NCI-H526 (cell line): ENCODE measurements at regions not wholly inside any gene's neighbourhood (a gene's known extent, or its start where the extent isn't known, plus 50 kb on each side); places are given as distances from the start of the nearest gene placed in this dataset.
"Not testable (repeated sequence)": the region's sequence is repeated elsewhere in the genome, so short reads cannot be mapped to it uniquely, and the experiment has no call there.

Experiments used
- DNase-seq, 2 experiments: peaks; one replicate each; lab custom pipeline; 2025; lab: John Stamatoyannopoulos, UW

DNA sequence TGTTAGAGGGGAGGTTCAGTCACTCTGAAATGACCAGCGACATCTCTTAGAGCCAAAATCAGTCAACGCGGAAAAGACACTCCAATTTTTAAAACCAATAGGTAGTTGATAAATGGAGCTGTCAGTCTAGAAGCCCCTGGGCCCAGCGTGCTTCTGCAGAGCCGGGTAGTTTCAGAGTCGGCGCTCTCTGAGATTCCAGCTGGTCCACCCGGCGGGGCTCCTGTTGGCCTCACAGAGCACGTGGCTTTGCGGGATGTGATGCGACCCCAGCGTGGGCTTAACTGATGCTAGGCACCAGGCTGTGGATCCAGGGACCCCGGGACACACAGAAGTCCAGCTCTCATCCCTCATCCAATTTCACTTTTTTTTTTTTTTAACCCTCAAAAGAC, 245.9 kb downstream of the BCL2L11 start:
- not testable (repeated sequence) for DNase-seq

DNA sequence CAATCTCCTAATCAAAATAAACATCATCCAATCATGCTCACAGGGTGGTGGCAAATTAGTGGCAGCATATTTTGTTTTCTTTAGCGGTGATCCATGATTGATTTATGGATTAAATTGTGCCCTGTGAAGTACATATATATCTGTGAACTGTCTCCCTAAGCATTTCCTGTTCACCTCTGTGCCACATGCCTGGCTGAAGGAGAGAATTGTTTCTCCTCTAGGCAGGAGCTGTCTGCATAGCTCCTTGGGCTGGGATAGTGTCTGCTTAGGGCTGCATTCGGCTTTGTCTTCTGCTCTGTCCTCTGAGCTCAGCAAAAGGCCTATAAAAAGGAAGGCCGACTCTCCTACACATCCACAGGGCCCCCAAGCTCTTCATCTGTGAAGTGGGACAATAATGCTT, 246.4 kb downstream of the BCL2L11 start:
- not testable (repeated sequence) for DNase-seq

DNA sequence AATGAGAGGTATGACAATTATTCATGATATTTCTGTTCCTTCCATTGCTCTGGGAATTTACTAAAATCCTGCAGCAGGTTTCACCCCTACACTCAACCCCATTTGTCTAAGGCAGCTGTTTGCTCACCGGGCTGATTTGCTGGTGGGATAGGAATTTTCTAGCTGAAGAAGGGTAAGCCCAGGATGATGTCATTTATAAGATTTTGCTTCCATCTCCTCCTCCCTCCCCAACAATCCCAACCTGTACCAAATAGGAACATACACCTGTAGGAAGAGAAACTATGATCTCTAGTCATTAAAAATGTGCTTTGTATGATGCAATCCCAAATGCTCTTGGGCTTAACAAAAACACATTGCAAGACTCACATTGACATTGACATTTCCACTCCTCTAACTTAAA, 247.2 kb downstream of the BCL2L11 start:
- not testable (repeated sequence) for DNase-seq

DNA sequence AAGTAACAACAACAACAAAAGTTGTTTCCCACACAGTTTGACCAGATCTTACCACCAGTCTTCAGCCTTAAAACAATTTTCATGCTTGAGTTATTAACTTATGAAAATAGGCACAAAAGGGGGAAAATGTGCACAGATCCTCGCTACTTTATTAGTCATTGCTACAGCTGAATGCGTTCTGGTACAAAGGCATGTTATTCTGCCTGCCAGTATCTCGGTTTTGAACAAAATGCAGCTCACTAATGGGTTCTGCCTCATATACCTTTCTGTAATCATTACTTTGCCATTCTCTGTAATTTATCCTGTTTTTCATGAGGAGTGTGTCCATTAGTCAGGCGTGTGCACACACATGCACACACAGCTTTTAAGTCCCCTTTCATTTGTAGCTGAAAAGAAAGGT, 247.6 kb downstream of the BCL2L11 start:
- not testable (repeated sequence) for DNase-seq

DNA sequence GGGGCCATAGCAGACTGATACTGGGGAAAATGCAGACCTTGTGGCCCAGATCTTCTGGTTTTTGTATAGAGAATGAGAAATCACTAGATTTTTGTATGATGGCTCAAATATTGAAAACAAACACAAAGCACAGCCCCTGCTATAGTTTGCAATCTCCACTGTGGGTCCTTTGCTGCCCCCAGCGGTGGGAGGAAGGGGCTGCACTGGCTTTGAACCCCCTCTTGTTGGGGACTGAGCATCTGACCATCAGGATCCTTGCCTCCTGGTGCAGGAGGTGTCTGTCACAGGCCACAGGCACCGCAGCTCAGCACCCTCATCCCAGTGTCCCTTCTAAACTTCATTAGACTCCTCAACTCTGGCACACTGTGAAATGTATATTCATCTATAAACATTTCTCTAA, 252.3 kb downstream of the BCL2L11 start:
- DNase-seq: not testable (repeated sequence)

DNA sequence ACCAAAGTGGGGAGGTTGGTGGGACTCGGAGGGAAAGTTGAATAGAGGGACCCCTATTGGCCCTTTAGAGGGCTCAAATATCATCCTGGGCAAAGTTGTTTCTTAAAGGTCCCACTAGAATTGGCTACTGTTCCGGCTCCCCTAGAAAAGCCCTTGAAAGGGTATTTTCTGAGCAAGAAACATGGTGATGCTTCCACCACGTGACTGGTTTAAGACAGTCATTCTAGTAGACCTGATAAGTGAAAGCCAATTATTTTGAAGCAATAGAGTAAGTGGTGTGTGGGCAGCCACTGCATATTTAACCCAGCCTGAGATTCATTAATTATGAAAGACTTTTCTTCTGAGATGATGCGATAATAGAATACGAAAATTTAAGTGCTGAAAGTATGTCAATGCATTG, 253.3 kb downstream of the BCL2L11 start:
- DNase-seq: not testable (repeated sequence)

DNA sequence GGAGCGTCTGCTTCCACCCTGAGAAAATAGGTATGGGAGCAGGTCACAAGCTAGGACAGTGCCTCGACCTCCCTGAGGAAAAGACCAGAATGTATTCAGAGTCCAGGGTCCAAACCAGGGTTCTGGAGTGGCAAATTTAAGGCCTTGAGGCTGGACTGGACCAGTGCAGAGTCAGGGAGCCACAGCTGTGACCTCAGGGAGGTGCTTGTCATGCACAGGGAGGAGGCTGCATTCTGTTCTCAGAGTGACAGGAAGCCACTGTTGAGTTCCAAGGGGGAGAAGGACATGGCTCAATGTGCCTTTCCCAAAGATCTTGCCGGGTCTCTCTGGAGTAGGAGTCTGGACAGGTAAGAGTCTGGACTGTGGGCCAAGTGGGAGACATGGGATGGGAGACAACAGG, 254.0 kb downstream of the BCL2L11 start:
- DNase-seq: not testable (repeated sequence)

DNA sequence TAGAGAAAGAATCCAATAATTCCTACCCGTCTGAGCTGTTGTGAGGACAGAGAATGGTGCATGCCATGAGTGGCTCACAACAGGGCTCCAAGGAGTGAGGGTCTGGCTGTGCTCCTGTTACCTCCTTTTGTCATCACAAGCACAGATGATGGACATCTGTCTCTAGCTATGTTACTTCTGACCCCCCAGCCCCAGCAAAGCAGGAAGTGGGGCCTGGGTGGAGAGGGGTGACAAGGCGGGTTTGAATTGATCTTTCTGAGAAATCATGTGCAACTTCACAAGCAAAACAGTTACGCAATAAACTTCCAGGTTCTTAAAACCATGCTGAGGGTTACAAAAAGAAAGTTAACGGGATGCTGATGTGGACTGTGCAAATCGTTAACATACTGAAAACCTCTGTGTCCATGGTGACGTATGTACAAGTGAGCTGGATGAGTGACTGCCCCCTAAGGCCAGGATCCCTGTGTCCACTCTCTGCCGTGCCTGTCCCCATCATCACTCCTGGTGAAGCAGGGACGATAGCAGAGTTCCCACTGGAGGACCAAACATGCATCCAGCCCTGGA, 254.7 kb downstream of the BCL2L11 start:
- not testable (repeated sequence) for DNase-seq

DNA sequence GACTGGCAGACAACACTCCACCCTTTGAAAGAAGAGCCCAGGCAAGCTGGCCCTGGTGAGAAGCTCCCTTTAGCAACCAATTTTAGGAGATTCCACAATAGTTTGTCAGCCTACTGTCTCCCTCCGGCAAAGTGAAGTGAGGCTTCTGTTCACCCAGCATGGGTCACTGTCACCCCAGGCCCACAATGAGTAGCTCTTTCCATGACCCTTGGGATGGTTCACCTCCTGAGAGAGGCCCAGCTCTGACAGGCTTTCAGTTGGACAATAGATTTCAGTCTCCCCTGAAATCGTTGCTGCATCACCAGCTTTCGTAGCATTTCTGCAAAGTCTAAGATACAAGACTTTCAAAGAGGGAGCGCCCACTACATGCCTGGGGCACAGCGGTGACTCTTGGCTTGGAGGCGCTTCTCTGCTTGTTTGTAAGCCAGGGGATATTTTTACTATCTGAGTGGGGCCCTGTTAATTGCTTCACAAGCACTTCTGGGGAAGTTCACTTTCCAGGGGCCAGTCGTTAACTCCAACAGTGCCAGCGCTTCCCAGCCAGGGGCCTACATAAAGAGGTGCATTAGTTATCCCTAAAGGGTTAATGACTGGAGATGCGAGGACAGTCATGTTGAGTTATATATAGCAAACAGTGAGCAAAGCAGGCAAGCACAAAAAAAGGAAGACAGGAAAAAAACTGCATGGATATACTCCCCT, 255.7 kb downstream of the BCL2L11 start:
- not testable (repeated sequence) for DNase-seq

DNA sequence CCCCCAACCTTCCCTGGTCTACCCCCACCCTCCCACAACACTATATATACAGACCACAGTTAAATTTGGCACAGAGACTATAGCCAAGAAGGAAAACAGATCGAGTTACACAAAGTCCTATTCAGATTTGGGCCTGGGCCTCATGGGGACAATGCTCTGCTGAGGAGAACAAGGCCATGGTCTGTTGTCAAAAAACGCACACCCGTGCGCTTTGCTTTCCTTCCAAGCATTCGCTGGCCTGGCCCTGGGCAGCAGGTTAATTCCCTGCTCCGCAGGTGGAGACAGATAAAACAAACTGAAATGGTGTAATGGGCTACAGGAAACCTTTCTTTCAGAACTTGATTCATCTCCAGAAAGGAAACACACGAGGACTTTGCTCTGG, 256.2 kb downstream of the BCL2L11 start:
- DNase-seq: not testable (repeated sequence)

DNA sequence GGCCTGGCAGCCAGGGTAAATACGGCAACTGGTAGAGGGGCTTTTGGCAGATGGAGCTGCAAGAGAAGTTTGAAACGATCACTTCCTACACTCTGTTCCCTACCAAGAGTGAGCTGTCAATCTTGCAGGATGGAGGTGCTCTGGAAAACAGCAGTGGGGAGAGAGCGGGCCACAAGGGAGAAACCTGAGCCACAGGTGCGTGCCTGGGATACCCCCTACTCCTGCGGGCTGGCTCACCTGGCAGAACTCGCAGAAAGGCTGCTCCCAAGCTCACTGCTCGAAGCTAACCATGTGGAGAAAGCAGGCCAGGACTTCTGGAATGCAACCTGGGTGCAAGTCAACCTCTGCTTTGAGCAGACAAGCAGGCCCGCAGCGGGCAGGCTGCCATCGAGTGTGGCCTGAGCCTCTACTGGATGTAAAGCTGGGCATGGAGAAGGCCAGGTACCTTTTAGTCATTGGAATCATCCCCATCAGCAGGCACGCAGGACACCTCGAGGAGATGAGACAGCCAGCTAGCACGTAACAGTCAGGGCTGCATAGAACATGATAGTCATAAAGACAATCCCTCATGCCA, 256.8 kb downstream of the BCL2L11 start:
- DNase-seq: not testable (repeated sequence)

DNA sequence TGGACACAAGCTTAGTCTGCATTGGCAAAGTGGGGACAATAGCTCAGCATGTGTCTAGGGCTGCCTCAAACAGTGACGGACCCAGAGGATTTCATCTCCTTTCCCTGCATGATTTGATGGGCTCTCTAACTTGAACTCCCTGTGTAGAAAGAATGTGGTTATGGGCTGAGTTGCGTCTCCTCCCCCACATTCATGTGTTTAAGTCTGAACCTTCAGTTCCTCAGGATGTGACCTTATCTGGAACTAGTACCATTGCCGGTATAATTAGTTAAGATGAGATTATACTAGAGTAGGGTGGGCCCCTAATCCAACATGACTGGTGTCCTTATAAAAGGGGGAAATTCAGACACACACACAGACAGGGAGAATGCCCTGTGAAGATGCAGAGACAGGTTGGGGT, 257.6 kb downstream of the BCL2L11 start:
- not testable (repeated sequence) for DNase-seq

DNA sequence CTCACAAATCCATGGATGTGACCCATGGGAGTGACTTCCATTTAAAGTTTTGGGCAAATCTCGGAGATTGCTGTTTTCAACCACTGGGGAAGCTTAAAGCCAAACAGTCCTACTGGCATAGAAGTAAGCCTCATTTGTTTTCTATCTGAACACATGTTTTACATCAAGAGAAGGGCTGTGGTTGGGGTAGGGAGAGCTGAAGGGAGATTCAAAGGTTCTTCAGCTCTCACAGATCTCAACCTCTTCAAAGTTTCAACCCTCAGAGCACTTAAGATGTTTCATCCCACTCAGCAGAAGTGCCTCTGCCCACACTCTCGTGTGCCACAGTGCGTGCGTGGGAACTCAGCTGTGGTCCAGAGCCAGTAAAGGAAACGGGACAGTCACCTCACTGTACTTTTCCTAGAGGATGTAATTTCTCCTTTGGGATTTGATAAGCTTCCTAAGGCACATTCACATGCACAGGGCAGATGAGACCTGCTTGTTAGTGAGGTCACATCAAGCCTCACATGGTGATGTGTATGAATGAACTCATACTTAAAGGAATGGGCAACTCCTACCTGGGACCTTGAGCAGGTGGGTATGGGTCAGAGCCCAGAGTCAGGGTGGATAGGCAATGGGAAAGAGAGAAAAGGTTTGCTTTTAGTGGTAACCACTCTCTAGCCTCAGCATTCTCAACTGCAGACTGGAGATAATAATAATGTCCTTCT, 260.2 kb downstream of the BCL2L11 start:
- not testable (repeated sequence) for DNase-seq

DNA sequence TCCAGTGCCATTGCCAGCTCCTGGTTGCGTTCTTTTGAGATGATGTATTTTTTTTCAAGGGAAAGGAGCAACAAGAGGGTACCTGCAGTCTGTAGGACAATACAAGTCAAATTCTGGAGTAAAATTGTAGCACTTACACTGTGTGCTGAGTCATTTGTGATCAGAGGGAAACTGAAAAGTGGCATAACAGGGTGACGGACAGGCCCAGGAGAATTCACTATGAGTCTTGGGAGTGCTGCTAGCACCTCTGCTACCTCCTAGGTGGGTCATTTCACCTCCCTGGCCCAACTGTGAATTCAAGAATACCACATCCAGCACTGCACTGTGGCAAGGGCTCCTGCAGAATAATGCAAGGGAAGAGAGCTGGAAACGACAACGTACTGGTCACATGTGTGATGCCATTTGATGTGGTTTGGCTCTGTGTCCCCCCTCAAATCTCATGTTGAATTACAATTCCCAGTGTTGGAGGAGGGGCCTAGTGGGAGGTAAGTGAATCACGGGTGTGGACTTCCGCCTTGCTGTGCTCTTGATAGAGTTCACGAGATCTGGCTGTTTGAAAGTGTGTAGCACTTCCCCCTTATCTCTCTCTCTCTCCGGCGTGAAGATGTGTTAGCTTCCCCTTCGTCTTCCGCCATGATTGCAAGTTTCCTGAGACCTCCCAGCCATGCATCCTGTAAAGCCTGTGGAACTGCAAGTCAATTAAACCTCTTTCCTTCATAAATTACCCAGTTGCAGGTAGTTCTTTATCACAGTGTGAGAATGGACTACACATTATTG, 261.0 kb downstream of the BCL2L11 start:
- not testable (repeated sequence) for DNase-seq

DNA sequence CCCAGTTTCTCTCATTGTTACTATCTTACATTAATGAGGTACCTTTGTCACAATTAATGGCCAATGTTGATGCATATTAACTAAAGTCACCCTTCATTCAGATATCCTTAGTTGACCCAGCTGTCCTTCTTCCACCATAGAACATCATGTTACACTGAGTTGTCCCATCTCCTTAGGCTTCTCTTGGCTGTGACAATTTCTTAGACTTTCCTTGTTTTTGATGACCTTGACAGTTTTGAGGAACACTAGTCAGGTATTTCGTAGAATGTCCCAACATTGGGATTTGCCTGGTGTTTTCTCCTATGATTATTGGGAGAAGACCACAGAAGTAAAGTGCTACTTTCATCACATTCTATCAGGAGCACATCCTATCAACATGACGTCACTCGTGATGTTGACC, 261.8 kb downstream of the BCL2L11 start:
- DNase-seq: not testable (repeated sequence)

DNA sequence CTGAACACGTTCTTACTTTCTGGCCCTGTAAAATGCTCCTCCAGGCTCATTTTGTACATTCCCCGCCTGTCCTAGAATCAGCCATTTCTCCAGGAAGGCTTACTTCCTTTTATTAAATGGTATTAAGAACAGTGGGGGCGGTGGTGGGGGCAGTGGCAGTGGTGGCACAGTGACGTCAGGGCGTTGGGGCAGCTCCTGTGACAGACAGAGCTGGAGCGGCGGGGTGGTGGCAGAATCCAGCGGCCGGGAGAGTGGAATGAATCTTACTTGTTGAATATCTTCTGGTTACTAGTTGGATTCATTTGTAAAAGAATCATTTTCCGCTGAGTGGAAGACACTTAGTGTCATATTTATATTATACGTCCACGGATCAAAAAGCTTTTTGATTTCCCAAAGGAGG, 262.6 kb downstream of the BCL2L11 start:
- DNase-seq: not testable (repeated sequence)

DNA sequence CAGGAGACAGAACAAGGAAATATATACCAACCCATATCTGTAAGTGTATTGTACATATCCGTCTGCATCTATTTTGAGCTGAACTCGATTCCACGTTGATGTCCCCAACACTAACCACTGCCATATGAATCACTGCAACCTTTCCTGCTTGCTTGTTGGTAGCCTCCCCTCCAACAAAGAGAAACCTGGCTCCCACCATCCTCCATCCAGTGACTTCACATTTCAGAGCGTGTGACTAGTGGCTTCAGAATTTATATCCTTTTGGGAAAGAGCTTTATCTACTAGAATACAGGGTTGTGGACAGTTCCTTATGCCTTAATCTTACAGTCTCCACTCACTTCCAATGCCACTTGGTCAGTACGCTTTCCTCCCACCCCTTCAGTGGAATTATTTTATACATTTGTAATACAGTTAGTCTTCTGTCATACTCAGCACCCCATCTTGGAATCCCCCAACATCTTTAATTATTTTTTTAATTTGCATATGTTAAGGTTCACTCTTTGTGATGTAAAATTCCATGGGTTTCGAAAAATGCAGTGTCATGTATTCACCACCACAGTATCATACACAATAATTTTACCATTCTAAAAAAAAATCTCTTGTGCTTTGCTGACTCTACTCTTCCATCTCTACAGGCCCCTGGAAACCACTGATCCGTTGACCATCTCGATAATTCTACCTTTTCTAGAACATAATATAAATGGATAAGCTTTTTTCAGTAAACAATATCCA, 264.7 kb downstream of the BCL2L11 start:
- not testable (repeated sequence) for DNase-seq

DNA sequence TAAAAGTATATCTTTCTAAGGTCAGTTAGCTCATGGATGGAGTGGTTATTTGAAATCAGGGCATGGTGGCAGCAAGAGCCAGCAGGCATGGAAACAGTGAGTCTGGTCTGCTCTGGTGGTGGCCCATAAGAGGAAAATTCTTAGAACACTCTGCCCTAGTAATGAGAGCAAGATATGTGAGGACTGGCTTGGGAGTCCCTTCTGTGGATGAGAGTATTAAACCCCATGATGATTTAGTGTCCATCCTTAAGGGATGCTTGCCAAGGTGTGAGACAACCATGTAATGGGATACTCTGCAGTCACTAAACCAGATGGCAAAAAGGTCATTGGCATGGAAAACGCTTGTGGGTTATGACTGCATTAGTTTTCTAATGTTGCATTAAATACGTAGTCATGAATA, 269.9 kb downstream of the BCL2L11 start:
- not testable (repeated sequence) for DNase-seq

DNA sequence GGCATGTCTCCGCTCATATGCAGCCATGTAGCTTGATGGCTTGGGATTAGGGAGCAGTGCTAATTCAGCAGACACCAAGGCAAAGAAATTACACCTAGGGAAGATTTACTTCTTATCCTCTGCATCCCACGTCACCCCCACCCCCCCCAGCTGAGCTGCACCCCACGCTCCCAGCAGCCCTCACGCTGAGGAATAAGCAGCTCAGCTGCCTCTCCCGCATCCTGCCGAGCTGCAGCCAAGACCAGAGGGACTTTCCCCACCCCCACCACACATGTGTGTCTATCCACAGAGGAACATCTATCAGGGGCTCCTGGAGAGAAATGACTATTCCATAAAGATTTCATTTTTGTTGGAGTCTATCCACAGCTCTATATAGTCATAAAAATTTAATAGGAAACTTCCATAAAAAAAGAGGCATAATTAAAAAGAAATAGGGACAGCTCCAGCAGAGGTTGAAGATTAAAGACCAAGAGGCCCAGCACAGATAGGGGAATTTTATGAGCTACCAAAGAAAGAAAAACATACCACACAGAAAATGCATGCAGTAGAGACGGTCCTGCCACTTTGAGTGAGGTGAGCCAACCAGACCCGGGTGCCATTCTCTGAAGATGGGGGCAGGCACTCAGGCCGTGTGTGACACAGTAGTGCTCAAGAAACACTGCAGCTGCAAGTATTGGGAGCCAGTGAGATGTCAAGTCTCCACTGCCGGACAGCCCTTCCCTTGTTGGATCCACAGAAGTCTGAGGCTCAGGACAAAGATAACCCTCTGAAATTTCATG, 274.8 kb downstream of the BCL2L11 start:
- DNase-seq: not testable (repeated sequence)

DNA sequence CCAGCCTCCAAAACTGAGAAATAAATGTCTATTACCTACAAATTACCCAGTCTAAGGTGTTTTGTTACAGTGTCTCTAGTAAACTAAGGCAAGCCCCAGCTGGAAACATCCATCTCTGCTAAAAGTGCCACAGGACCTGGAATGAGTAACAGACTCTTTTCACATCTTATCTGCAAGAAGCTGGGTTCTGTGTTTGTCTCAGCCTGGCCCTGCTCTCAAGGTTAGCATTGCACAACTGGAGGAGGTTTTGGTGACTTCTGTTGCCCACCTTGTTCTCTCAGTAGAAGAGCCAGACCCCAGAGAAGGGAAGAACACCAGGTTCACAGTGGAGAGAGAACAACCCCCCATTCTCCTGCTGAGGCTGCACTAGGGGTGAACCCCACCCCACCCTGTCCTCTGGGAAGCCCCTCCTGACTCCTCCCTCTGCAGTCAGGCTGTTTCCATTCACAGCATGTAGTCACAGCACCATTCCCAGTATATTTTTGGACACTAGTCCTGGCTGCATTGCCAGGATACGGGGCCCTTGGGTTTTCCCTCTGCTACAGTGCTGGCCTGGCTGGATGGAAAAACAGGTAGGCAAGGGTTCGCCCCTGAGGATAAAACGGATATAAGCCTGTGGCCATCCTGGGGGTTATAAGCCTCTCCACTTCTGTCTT, 280.0 kb downstream of the BCL2L11 start:
- DNase-seq: not testable (repeated sequence)
